ENCODE measurements at regions not wholly inside any gene's neighbourhood (a gene's known extent, or its start where the extent isn't known, plus 50 kb on each side); places are given as distances from the start of the nearest gene placed in this dataset.
A peak's percentile ranks its signal among the peaks of the same experiment; 100 is the strongest.

DNA sequence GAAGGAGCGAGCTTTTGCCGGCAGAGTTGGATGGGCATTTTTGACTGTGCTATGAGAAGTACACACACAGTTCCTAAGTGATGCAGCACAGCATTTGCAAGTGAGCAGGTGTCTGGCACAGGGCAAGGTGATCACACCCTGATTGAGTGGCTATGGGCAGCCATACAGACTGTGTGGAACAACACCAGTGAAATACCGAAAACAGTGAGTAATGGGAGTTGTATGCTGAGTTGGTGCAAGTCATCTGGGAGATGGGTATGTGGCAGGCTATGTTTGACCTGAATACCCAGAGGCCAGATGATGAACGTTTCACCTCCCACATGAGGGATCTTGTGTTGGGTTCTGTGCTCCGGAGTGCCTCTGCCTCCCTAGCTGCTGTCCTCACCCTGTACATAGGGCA is 53.5 kb upstream of the TIPARP start:
- intact Hi-C loops (cut with DNase I) = no loop called here
- no peak for ATAC-seq (ENCODE audit: poor library complexity)

GRCh38 chr3:156620260-156620659 is 54.1 kb upstream of the TIPARP start:
- no peak for DNase-seq
- ATAC-seq (ENCODE audit: poor library complexity) = no peak
- intact Hi-C loops (cut with DNase I) = no loop called here

More for the DNA sequence above, 53.5 kb upstream of the TIPARP start:
- no peak for DNase-seq

GRCh38 chr3:156619376-156619775 is 55.0 kb upstream of the TIPARP start:
- intact Hi-C loops (cut with DNase I) = no loop called here
- ATAC-seq (ENCODE audit: poor library complexity) (no peak), DNase-seq (no peak)

- ATAC-seq (ENCODE audit: poor library complexity) (no peak), DNase-seq (no peak)
- intact Hi-C loops (cut with DNase I) = no loop called here
These were observed 56.6 kb upstream of the TIPARP start for GRCh38 chr3:156617781-156618180.

- DNase-seq (no peak), ATAC-seq (ENCODE audit: poor library complexity) (no peak)
- intact Hi-C loops (cut with DNase I) = no loop called here
These were observed 57.2 kb upstream of the TIPARP start for GRCh38 chr3:156617145-156617544.

- intact Hi-C loops (cut with DNase I) = no loop called here
- DNase-seq (peak; percentile 29), ATAC-seq (ENCODE audit: poor library complexity) (peak; percentile 73)
These were observed 58.7 kb upstream of the TIPARP start for GRCh38 chr3:156615592-156616173.

- intact Hi-C loops (cut with DNase I) = no loop called here
- ATAC-seq (ENCODE audit: poor library complexity) = no peak
- DNase-seq = no peak
These were observed 59.5 kb upstream of the TIPARP start for GRCh38 chr3:156614642-156615511.

DNA sequence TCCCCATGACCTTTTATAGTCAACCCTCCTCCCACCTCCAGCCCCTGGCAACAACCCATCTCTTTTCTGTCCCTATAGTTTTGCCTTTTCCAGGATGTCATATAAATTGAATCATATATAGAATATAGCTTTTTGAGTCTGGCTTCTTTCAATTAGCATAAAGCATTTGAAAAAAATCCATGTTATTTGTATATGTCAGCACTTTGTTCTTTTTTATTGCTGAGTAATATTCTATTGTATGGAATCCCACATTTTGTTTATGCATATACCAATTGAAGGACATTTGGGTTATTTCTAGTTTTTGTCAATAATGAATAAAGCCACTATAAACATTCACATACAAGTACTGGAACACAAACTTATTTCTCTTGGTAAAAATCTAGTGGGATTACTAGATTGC is 58.0 kb upstream of the SSR3 start:
- intact Hi-C loops (cut with DNase I) = no loop called here
- ATAC-seq (ENCODE audit: poor library complexity) = no peak
- no peak for DNase-seq

GRCh38 chr3:156611870-156612494 is 57.1 kb upstream of the SSR3 start:
- DNase-seq (no peak), ATAC-seq (ENCODE audit: poor library complexity) (no peak)
- intact Hi-C loops (cut with DNase I) = no loop called here

DNA sequence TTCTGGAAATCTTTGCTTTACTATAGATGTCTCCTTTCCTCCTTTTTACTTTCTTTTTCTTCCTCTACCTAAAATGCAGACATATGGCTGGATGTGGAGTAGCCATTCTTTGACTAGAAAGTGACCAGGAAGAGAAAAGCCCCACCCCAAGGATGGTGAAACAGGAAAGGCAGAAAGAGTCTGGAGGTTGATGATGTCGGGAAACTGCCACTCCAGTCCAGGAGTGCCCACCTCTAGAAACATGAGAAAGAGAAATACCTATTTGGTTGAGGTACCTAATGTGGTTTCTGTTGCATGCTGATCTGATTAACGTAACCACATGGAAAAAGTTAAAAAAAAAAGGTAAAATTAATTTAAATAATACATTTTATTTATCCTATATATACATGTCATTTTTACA is 55.2 kb upstream of the SSR3 start:
- intact Hi-C loops (cut with DNase I) = no loop called here
- no peak for DNase-seq
- ATAC-seq (ENCODE audit: poor library complexity) = no peak

GRCh38 chr3:156609546-156609945 is 54.6 kb upstream of the SSR3 start:
- DNase-seq = no peak
- ATAC-seq (ENCODE audit: poor library complexity) = no peak
- intact Hi-C loops (cut with DNase I) = no loop called here

- no peak for ATAC-seq (ENCODE audit: poor library complexity)
These were observed 53.9 kb upstream of the SSR3 start for GRCh38 chr3:156608601-156609514.

DNA sequence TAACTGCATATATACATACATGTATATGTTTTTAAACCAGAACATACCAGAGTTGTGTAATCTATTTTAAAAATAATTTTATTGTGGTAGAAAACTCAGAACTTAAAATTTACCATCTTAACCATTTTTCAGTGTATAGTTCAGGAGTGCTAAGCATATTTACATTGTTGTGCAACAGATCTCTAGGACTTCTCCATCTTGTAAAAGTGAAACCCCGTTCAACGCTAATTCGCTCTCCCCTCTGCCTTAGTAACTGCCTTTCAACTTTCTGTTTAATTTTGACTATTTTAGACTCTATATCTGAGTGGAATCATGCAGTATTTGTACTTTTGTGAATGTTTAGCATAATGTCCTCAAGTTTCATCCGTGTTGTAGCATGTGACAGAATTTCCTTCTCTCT is 51.8 kb upstream of the SSR3 start:
- intact Hi-C loops (cut with DNase I) = no loop called here

More at GRCh38 chr3:156608601-156609514, 53.9 kb upstream of the SSR3 start:
- intact Hi-C loops (cut with DNase I) = no loop called here
- no peak for DNase-seq

DNA sequence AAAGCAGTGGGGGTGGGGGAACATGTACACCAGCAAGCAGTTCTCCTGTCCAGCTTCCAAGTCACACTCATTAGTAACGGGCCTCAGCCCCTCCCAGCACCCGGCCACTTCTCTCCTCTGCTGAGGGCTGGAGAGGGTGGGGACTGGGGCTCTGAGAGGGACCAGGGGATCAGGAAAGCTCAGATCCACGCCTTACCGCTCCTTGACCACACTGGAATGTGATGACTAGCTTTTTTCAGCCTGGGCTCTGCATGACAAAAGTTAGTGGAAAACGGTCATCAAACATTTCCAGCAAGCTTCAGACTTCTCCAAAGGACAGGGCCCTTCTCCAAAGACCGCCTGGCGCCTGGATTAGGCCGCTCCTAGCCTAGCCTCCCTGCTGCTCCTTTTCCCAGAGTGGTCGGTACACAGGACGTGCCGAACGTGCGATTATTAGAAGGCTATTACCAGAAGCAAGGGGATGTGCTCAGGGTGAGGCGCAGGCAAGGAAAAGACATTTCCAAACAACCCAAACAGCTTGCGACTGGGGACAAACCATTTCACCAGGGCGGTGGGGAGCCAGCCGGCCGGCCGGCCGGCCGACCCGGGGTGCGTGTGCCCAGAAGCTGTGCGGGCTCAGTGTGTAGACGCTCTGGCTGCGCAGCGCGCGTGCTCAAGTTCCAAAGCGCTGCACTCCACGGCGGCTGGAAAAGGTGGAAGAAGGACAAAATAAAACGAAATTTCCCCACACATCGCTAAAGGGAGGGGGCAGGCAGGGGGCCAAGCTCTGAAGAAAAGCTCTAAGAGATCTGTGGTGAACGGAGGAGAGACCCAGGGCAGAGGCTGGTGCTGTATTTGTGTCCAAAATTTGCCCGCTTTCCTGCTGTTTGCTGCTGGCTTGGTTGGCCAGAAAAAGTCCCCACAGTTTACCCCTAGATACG is 51.0 kb upstream of the SSR3 start:
- intact Hi-C loops (cut with DNase I) = no loop called here
- ATAC-seq (ENCODE audit: poor library complexity) (peak; percentile 91), DNase-seq (peak; percentile 73)

More for the DNA sequence above, 51.8 kb upstream of the SSR3 start:
- DNase-seq = no peak
- peak; percentile 40 for ATAC-seq (ENCODE audit: poor library complexity)

GRCh38 chr3:156604642-156605144 is 49.8 kb upstream of the SSR3 start:
- ATAC-seq (ENCODE audit: poor library complexity) (no peak), DNase-seq (no peak)
- intact Hi-C loops (cut with DNase I) = no loop called here
